Amygdala (tissue), 56 donors: ENCODE measurements at regions not wholly inside any gene's neighbourhood (a gene's known extent, or its start where the extent isn't known, plus 50 kb on each side); places are given as distances from the start of the nearest gene placed in this dataset.
"Not testable (repeated sequence)": the region's sequence is repeated elsewhere in the genome, so short reads cannot be mapped to it uniquely, and the experiment has no call there.

Experiments used
- DNase-seq, 56 donors: peaks; one replicate each; lab custom pipeline; 2025; lab: John Stamatoyannopoulos, UW

- DNase-seq, result no peak
Observed at GRCh38 chr10:131817866-131818509, 82.8 kb upstream of the PPP2R2D start.

GRCh38 chr10:131818510-131819234, 82.1 kb upstream of the PPP2R2D start:
- DNase-seq, result no peak

GRCh38 chr10:131819241-131820072, 81.4 kb upstream of the PPP2R2D start:
- no peak for DNase-seq

GRCh38 chr10:131820626-131821025, 80.2 kb upstream of the PPP2R2D start:
- DNase-seq, result no peak

- DNase-seq, result no peak
Observed at GRCh38 chr10:131821378-131822012, 79.3 kb upstream of the PPP2R2D start.

- DNase-seq, result no peak
Observed at GRCh38 chr10:131822013-131822691, 78.7 kb upstream of the PPP2R2D start.

- no peak for DNase-seq
Observed at GRCh38 chr10:131822692-131823245, 78.0 kb upstream of the PPP2R2D start.

- DNase-seq, result not testable (repeated sequence)
Observed at GRCh38 chr10:131823601-131824099, 77.2 kb upstream of the PPP2R2D start.

GRCh38 chr10:131824371-131825149, 76.2 kb upstream of the PPP2R2D start:
- no peak for DNase-seq

- DNase-seq, result no peak
Observed at GRCh38 chr10:131825150-131825848, 75.5 kb upstream of the PPP2R2D start.

GRCh38 chr10:131825960-131826650, 74.7 kb upstream of the PPP2R2D start:
- DNase-seq, result no peak

GRCh38 chr10:131829156-131829930, 71.5 kb upstream of the PPP2R2D start:
- DNase-seq, result no peak

- no peak for DNase-seq
Observed at GRCh38 chr10:131830446-131831130, 70.2 kb upstream of the PPP2R2D start.

- DNase-seq, result no peak
Observed at GRCh38 chr10:131831561-131831960, 69.2 kb upstream of the PPP2R2D start.

- no peak for DNase-seq
Observed at GRCh38 chr10:131832056-131832685, 68.6 kb upstream of the PPP2R2D start.

- DNase-seq, result no peak
Observed at GRCh38 chr10:131833013-131833412, 67.8 kb upstream of the PPP2R2D start.
